Testis (tissue), 2 donors: ENCODE measurements at regions not wholly inside any gene's neighbourhood (a gene's known extent, or its start where the extent isn't known, plus 50 kb on each side); places are given as distances from the start of the nearest gene placed in this dataset.

Experiments used
- CTCF ChIP-seq, 3 experiments: fragments of 450-650 bp in 2 of 3; fragments of 200-600 bp in 1 of 3; sonication (generic) in 1 of 3; IDR thresholded peaks; one replicate each; pipeline ENCODE4 v1.5.1; 2016 to 2019; ENCODE audit warnings: antibody characterized with exemption in 3 of 3, mild to moderate bottlenecking in 2 of 3, moderate library complexity in 1 of 3
- POLR2A ChIP-seq: fragments of 450-650 bp; IDR thresholded peaks from one replicate; pipeline ENCODE4 v1.6.1; 2017; ENCODE audit warnings: antibody characterized with exemption, mild to moderate bottlenecking, moderate library complexity

DNA sequence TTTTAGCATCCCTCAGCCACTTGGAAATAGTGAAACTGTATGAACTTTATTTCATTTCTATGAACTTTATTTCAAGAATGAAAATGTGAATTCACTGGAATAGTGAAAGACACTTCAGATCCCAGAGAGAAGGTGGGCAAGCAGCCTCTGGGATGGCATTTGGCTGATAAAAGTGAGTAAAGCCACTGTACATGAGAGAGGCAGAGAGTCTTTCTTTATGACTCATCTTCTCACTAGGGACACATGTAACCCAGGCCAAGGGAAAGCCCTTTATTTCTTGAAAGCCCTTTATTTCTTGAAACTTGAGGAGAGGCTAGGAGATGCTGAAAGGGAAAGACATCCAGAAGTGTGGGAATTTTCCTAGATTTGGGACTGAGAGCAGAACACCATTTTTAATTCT lies 148.9 kb upstream of the SMIM30 start:
- TF ChIP-seq CTCF (IDR thresholded peaks at IDR 0.05) (no peak), POLR2A (no peak)
